Suppressor macrophage (primary cell): ENCODE measurements at regions not wholly inside any gene's neighbourhood (a gene's known extent, or its start where the extent isn't known, plus 50 kb on each side); places are given as distances from the start of the nearest gene placed in this dataset.
"Not testable (repeated sequence)": the region's sequence is repeated elsewhere in the genome, so short reads cannot be mapped to it uniquely, and the experiment has no call there.

Experiments
- DNase-seq, 4 experiments: peaks; one replicate each; pipeline ENCODE4 v3.0.0-alpha.2; 2020 to 2022

DNA sequence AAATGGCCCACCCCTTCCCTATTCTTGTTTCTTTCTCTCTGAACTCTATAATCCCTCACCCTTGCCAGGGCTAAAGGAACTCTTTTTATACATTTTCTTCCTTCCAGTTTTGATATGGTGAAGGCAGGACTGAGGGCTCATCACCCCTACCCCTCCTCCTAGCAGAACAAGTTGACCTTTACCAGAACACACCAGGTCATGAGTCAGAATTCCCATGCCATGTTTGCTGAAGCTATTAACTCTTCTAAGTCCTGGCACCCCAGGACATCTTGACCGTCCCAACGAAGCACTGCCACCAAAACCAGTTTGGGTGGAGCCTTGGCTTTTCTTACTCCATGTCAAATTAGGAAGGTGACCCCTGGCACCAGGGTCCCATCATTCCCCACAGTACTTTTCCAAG lies 57.5 kb upstream of the DYNLT3 start:
- DNase-seq: no peak

- DNase-seq: no peak
These were observed 58.2 kb upstream of the DYNLT3 start for GRCh38 chrX:37905436-37906147.

GRCh38 chrX:37906357-37906756 lies 59.0 kb upstream of the DYNLT3 start:
- DNase-seq: no peak

DNA sequence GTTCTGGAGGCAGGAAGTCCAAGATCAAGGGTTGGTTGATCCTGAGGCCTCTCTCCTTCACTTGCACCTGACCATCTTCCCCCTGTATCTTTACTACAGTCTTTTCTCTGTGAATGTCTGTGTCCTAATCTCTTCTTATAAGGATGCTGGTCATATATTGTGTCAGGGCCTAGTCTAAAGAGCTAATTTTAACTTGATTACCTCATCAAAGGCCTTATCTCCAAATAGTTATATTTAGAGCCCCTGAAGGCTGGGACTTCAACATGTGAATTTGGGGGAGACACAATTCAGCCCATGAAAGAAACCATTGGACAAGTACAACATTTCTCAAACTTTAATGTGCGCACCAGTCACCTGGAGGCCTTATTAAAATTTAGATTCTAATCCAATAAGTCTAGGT lies 62.8 kb upstream of the DYNLT3 start:
- no peak for DNase-seq

- DNase-seq: no peak
These were observed 64.9 kb upstream of the DYNLT3 start for GRCh38 chrX:37912304-37912703.

GRCh38 chrX:37912777-37913176 lies 65.4 kb upstream of the DYNLT3 start:
- DNase-seq: no peak

DNA sequence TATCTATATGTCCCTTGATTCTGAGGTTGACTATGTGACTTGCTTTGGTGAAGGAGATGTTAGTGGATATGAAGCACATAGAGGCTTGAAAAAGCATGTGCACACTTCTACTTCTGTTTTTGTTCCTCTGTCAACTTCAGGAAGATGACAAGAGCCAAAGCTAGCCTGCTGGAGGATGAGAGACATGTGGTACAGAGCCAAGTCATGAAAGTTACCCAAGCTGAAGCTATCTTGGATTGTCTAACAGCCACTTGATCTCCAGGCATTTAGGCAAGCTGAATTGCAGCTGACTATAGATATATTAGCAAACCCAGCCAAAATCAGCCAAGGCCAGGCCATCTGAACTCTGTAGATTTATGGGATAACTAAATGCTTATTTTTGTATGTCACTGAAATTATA lies 70.8 kb upstream of the DYNLT3 start:
- no peak for DNase-seq

GRCh38 chrX:37918703-37919102 lies 71.3 kb upstream of the DYNLT3 start:
- no peak for DNase-seq

DNA sequence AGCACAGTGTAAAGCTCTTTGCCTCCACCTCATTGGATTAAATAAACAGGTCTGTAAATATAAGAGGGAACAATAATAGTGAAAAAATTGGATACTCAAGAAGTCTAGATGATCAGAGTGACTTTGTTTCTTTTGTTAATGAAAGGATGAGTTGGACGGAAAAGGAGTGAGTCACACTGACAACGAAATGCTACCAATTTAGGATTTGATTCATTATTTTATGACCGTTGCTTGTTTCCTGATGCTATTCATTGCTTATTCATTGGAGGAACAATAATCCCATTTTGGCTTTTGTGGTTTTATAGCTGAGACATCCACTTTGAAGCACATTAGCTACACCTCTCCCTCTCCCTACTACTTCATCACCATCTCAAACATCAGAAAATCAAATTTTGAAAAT lies 74.4 kb upstream of the DYNLT3 start:
- no peak for DNase-seq

- no peak for DNase-seq
These were observed 75.6 kb upstream of the DYNLT3 start for GRCh38 chrX:37922928-37923327.

DNA sequence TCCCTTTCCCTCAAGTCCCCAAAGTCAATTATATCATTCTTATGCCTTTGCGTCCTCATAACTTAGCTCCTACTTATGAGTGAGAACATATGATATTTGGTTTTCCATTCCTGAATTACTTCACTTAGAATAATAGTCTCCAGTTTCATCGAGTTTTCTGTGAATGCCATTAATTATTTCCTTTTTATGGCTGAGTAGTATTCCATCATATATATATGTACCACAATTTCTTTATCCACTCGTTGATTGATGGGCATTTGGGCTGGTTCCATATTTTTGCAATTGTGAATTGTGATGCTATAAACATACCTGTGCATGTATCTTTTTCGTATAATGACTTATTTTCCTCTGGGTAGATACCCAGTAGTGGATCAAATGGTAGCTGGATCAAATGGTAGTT lies 78.4 kb upstream of the DYNLT3 start:
- not testable (repeated sequence) for DNase-seq

DNA sequence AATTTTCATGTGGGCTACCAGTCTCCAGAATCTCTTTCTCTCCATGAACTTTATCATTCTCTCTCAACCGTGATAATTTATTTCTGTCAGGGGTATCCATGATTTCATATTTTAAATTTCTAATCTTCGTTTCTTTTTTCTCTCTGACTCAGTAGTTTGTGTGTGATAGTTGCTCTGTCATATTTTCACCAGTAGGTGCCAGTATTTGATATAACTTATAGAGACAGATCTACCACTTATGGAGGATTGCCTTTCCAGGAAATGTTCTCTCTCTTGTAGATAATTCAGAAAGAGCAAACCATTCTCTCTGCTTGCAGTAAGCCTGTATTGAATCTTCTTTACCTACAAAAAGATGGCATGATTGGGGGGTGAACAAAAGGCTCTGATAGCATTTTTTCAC lies 79.3 kb upstream of the DYNLT3 start:
- peak in 3 of 4 experiments; percentile 15 to 60 (median 43) for DNase-seq

- DNase-seq: no peak
These were observed 64.2 kb upstream of the SYTL5 start for GRCh38 chrX:37942170-37942569.

DNA sequence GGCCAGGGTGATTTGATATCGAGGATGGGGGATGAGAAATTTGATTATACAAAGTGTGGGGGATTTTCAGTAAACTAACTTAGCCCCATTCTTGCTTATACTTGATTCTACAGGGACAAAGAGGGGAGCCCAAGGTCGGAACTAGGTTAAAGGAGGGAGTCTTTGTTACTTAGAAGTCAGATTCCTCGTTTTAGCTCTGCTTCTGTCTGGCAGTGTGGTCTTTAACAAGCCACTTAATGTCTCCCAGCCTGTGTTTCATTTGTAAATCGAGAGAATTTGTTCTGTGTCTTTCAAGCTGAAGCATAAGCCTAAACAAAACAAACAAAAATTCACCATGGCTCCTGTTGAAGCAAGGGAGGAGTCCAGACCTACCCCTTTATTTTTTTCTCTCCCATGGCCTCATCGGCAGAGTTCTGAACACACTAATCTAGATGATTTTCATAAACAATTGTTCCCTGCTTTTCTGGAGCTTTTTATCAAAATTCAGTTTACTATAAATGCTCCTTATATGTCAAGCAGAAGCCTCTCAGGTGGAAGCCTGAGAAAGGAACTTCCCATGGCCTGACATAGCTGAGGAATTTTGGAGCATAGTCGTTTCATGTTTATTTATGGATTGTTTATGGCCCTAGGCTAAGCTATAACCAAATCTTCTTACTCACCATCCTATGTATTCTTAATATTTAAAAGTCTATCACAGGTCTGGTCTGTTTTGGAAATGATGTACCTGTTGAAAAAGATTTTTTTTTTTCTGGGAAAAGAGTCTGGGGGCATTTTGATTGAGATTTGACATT lies 62.6 kb upstream of the SYTL5 start:
- no peak for DNase-seq

DNA sequence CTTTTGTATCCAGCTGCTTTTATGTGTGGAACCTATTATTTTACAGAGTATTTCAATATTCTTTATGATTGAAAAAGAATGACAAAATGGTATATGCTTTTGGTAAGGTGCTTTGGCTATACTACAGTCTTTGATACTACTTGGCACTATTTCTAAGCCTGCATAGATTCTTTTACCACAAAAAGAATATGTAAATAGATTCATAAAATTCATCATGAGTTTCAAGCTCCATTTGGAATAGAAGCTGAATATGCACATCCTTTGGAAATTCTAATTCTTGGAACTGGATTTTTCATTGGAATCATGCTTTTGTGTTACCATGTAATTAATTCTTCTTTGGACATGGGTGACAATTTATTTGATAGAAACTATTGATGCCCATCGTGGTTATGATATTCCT lies 60.2 kb upstream of the SYTL5 start:
- no peak for DNase-seq

- no peak for DNase-seq
These were observed 51.1 kb upstream of the SYTL5 start for GRCh38 chrX:37955273-37955672.

DNA sequence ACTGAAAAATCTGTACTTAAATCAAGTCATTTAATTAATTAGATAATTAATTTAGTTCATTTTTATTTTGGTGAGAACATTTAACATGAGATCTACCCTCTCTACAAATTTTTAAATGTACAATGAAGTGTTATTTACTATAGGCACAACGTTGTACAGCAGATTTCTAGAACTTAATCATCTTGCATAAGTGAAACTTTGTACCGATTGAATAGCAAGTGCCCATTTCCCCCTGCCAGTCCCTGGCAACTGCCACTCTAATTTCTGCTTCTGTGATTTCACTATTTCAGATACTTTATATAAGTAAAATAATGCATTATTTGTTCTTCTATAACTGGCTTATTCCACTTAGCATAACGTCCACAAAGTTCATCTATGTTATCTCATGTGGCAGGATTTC lies 50.1 kb upstream of the SYTL5 start:
- DNase-seq: no peak
